ENCODE measurements at regions not wholly inside any gene's neighbourhood (a gene's known extent, or its start where the extent isn't known, plus 50 kb on each side); places are given as distances from the start of the nearest gene placed in this dataset.
A peak's percentile ranks its signal among the peaks of the same experiment; 100 is the strongest.
"Not testable (repeated sequence)": the region's sequence is repeated elsewhere in the genome, so short reads cannot be mapped to it uniquely, and the experiment has no call there.

DNA sequence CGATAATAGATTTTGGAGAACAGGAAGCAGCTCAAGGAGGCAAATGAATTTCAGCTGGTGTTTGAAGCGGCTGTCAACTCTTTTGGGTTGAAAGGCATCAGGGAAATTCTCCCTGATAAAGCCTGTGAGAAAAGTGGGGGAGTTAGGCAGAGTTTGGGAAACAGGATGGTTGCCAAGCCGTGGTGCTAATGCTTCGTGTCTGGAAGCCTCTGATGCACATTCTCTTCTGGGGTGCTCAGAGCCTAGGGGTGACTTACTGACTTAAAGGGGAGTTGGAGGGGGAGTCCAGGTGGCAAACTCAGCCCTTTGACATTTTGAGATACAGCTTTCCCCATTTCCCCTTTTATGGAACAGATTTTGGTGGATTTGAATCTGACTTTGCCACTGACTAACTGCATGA, 202.5 kb upstream of the CLINT1 start:
- DNase-seq (ENCODE audit: low spot score): no peak

- DNase-seq (ENCODE audit: low spot score): no peak
Observed at GRCh38 chr5:158060212-158060611, 201.3 kb upstream of the CLINT1 start.

DNA sequence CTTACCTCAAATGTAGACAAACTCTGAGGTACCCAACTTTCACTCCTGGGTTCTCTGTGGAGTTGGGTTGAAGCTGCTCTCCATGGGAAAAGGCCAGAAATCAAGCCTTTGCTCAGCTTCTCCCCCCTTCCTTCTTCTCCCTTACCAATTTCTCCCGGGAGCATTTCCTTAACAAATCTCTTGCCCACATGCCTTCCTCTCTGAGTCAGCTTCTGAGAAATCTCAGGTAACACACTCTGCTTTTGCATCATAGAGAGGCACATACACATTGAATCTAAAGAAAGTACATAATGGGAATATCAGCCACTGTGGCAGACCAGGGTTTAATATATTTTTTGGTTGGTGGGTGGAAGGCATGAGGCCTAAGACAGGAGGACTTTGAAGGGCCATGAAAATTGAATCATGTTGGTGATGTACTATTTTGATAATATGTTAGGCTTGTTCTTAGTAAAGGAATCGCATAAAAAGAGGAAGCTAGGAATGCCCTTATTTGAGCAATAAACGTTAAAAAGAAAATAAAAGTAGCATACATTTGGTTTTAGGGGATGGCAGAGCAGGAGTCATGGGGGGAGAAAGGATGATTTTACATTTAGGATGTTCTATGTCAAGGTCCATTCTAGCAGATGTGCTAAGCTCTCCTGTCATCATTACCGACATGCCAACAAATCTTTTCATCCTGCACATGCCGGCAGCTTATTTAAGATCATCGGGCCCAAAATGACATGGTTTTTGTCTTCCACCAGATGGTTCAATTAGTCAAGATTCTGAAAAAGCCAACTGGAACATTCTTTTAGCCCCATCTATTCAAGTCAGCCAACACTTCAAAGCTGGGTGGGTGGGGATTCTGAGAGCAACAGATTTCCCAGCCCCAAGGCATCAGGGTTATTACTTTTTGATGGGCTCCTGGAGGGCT, 199.5 kb upstream of the CLINT1 start:
- DNase-seq (ENCODE audit: low spot score): peak; percentile 20

GRCh38 chr5:158056130-158056825, 197.3 kb upstream of the CLINT1 start:
- peak; percentile 46 for DNase-seq (ENCODE audit: low spot score)

GRCh38 chr5:158055111-158055501, 196.2 kb upstream of the CLINT1 start:
- no peak for DNase-seq (ENCODE audit: low spot score)

DNA sequence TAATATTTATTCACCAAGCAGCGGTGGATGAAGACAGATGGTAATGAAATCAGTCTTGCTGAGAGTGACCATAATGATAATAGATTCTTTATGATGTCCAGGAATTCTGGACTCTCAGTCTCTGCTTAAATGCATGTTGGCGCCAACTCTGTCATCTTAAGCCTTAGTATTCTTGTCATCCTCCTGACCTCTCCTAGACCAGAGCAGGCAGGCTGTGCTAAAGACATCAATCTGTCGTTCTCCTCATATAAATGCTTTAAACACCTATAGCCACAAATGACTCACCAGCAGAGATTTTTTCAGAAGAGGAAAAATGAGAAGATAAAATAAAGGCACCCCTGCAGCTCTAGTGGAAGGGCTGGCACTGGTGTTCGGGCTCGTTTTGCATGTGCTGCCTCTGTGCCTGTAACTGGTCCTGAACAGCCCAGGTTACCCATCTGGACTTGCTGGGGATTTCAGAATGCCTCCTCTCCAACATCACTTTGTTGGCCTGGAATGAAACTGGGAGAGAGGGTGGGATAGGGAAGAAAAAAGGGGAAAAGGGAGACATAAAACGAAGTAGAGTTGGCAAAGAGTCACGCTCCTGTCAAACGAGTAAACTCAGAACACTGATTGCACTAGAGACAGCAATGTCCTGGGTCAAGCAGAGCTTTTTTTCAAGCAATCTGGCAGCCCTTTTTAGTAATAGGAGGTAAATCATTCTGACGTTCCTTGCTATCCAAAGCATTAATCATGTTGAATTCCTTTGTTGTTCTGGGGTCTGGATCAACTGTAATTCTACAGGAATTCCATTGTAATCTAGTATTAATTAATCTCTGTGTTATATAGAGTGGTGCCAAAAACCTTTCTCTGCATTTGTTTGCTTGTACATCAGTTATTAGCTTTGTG, 195.5 kb upstream of the CLINT1 start:
- DNase-seq (ENCODE audit: low spot score): no peak

- no peak for DNase-seq (ENCODE audit: low spot score)
Observed at GRCh38 chr5:158051036-158051435, 192.1 kb upstream of the CLINT1 start.

GRCh38 chr5:158050421-158050820, 191.5 kb upstream of the CLINT1 start:
- no peak for DNase-seq (ENCODE audit: low spot score)

DNA sequence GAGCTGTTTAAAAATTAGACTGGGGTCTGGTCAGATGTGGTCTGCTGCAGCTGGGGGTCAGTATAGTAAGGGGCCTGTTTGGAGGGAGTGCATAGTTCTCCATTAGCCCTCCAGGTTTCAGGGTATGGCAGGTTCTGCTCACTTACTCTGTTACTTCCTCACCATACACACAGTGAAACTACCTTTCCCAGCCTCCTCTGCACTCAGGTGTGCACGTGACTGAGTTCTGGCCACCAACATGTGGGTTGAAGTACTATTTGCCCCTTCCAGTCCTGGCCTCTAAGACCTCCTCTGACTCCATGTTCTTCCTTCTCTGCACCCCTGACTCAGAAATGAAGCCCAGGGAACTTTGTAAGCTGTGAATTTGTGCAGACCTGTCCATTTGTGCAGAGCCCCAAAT, 190.5 kb upstream of the CLINT1 start:
- DNase-seq (ENCODE audit: low spot score): no peak

GRCh38 chr5:158045696-158046095, 186.8 kb upstream of the CLINT1 start:
- DNase-seq (ENCODE audit: low spot score): no peak

DNA sequence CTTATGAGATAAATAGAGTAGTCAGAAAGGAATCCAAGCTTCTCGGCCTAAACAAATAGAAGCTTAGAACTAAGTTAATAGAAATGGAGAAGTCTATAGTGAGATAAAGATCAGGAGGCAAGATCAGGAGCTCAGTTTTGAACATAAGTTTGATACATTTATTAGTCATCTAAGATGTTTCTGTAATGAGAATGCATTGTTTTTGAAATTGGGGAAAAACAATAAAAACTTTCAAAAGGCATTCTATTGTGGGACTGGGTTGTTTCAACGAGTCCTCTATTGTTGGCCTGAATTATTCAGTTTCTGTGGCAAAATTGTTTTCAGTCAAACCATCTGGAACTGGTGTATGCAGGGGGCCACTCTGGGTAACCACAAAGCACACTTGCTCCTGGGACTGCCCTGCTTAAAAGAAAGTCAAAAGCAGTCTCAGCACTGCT, 181.0 kb upstream of the CLINT1 start:
- DNase-seq (ENCODE audit: low spot score): no peak

DNA sequence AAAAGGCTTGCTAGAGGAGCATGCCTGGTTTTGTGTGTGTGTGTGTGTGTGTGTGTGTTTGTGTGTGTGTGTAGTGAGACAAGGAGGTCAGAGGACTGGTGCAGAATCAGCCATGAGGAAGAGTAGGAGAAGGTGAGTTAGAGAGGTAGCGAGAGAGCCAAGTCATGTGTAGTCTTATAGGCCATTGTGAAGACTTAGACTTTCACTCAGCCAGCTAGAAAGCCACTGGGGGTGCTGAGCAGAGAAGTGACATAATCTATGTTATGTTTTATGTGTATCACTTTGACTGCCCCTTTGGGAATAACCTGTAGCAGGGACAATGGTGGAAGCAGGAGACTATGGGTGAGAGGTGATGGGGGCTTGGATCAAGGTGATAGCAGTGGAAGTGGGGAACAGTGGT, 180.5 kb upstream of the CLINT1 start:
- DNase-seq (ENCODE audit: low spot score): no peak

DNA sequence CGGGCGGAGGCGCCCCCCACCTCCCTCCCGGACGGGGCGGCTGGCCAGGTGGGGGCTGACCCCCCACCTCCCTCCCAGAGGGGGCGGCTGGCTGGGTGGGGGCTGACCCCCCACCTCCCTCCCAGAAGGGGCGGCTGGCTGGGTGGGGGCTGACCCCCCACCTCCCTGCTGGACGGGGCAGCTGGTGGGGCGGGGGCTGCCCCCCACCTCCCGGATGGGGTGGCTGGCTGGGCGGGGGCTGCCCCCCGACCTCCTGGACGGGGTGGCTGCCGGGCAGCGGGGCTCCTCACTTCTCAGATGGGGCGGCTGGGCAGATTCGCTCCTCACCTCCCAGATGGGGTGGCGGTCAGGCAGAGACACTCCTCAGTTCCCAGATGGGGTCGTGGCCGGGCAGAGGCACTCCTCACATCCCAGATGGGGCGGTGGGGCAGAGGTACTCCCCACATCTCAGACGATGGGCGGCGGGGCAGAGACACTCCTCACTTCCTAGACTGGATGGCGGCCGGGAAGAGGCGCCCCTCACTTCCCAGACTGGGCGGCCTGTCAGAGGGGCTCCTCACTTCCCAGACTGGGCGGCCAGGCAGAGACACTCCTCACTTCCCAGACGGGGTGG, 178.1 kb upstream of the CLINT1 start:
- not testable (repeated sequence) for DNase-seq (ENCODE audit: low spot score)

DNA sequence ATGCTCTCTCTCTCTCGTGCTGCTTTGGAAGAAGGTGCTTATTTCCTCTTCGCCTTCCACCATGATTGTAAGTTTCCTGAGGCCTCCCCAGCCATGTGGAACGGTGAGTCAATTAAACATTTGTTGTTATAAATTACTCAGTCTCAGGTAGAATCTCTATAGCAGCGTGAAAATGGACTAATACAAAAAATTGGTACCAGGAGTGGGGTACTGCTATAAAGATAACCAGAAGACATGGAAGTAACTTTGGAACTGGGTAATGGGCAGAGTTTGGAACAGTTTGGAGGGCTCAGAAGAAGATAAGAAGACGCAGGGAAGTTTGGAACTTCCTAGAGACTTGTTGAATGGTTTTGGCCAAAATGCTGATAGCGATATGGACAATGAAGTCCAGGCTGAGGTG, 175.6 kb upstream of the CLINT1 start:
- not testable (repeated sequence) for DNase-seq (ENCODE audit: low spot score)

GRCh38 chr5:158033724-158034123, 174.8 kb upstream of the CLINT1 start:
- DNase-seq (ENCODE audit: low spot score): no peak

- no peak for DNase-seq (ENCODE audit: low spot score)
Observed at GRCh38 chr5:158033076-158033475, 174.1 kb upstream of the CLINT1 start.

GRCh38 chr5:158032246-158032645, 173.3 kb upstream of the CLINT1 start:
- no peak for DNase-seq (ENCODE audit: low spot score)

DNA sequence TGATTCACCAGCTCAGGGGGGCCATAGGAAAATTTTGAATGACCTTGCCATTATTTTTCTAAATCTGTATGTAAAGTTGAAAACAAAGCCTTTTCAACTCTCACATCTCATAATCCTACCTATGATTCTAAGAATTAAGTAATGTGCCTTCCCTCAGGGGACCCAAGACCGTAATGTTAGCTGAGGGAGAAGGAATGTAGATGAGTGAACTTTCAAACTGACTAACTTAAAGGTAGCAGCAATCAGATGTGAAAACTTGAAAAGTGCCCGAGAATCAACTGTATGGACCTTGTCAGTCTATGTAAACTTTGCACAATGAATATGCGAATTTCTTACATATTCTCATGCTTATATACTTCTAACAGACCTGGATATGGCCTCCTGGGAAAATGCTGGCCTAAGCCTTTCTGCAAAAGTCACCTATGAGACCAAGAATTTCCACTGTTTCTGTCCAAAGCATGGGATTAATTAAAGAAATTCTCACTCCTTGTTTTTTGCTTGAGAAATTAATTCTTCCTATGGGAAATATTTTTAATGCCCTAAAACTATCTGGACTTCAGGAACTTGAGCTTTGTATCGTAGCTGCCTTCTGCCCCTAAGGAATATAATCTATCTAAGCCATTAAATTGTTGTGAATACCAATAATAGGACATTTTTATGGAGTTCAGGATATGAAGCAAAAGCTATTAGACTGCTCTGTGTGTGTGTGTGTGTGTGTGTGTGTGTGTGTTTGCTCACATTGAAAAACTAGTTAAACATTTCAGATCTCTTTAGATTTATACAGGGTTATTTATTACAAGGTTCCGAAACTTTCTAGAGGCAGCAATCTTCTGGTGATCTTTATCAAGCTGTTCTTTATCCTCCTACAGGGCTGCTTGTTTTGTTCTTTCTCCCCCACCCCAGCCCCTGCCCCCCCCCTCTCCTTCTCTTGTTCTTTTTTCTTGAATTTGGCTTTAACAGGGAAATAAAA, 169.1 kb upstream of the CLINT1 start:
- no peak for DNase-seq (ENCODE audit: low spot score)

- DNase-seq (ENCODE audit: low spot score): no peak
Observed at GRCh38 chr5:158026304-158027031, 167.5 kb upstream of the CLINT1 start.

DNA sequence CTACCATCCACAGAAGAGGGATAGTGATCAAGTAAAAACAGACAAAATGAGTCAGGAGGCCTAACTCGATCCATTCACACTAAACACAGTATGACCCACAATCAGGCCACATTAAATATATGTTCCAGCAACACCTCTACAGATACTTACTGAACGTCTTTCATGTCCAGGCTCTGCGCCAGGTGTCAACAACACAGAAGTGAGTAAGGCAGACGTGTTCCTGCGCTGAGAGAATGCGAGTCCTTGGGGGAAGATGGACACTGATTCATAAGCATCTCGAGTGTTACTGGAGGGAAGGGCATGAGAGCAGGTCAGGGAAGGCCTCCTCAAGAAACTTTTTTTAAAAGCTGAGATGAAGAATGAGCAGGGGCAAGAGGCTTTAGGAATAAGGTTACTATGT, 164.3 kb upstream of the CLINT1 start:
- no peak for DNase-seq (ENCODE audit: low spot score)
